T-helper 2 cell treated with Interferon-gamma antibody and Interleukin-4, amounts not matched to agents 5 μg/mL and 100 μg/mL, for 36 hours (primary cell): ENCODE measurements at regions not wholly inside any gene's neighbourhood (a gene's known extent, or its start where the extent isn't known, plus 50 kb on each side); places are given as distances from the start of the nearest gene placed in this dataset.

ENCODE experiments used
- DNase-seq: peaks from one replicate; pipeline ENCODE4 v3.0.0; 2021; ENCODE audit warnings: low spot score
- H3K27ac Mint-ChIP-seq: one replicate; pipeline ENCODE4 v1.8.0; 2021; ENCODE audit warnings: mild to moderate bottlenecking, mixed read lengths
- H3K27me3 Mint-ChIP-seq: one replicate; pipeline ENCODE4 v1.8.0; 2021; ENCODE audit warnings: low read depth, mixed read lengths
- H3K36me3 Mint-ChIP-seq: one replicate; pipeline ENCODE4 v1.8.0; 2021; ENCODE audit warnings: low read depth, mixed read lengths
- H3K4me1 Mint-ChIP-seq: one replicate; pipeline ENCODE4 v1.8.0; 2021; ENCODE audit warnings: low read depth, mixed read lengths
- H3K4me3 Mint-ChIP-seq: one replicate; pipeline ENCODE4 v1.8.0; 2022; ENCODE audit warnings: mild to moderate bottlenecking, moderate library complexity, mixed read lengths
- H3K9me3 Mint-ChIP-seq: one replicate; pipeline ENCODE4 v1.8.0; 2021; ENCODE audit warnings: mixed read lengths

DNA sequence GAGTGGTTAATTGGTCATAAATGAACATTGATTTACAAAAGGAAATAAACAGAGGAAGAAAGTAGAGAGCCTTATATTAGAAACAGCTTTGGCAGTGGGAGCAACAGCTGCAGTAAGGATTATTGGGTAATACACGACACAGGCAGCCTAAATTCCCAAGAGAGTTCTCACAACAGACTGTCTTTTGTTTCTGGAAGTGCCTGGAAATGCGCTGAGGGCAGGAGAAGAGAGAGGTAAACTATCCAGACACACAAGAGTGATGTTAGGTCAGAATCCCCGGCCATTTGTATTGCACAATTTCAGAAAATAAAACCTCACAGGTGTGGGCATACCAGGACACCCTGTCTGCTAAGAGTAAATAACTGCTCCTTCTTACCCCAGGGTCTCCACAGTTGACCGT is 450.4 kb upstream of the CTNND2 start:
- peaks cover 64% of the 10 kb centered on the region for H3K9me3 Mint-ChIP-seq
- DNase-seq: no peak
- no peaks in the 10 kb centered on the region for H3K4me1 Mint-ChIP-seq
- no peaks in the 10 kb centered on the region for H3K27me3 Mint-ChIP-seq
- H3K36me3 Mint-ChIP-seq: no peaks in the 10 kb centered on the region
- no peak overlapping the region for H3K27ac Mint-ChIP-seq
- no peak overlapping the region for H3K4me3 Mint-ChIP-seq

DNA sequence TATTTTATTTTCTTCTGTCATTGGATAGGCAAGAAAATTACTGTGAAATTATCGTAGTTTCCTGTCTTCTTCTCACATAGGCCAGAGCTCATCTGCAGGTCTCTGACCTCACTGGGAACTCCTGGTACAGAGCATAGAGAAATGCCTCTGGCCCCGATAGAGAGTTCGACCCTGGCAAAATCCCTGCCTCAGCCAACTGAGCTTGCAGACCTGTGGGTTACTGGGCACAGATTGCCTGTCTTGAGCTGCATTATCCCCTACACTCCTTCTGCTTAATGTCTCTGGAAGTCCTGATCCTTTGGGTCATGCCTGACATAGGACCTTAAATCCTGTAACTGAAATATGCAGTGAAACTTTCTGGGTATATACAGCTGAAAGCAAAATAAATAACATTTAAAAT is 439.3 kb upstream of the CTNND2 start:
- Mint-ChIP-seq H3K27ac (no peak overlapping the region), H3K36me3 (no peaks in the 10 kb centered on the region), H3K4me1 (no peaks in the 10 kb centered on the region), H3K9me3 (peaks cover 41% of the 10 kb centered on the region), H3K4me3 (no peak overlapping the region), H3K27me3 (no peaks in the 10 kb centered on the region)
- no peak for DNase-seq

DNA sequence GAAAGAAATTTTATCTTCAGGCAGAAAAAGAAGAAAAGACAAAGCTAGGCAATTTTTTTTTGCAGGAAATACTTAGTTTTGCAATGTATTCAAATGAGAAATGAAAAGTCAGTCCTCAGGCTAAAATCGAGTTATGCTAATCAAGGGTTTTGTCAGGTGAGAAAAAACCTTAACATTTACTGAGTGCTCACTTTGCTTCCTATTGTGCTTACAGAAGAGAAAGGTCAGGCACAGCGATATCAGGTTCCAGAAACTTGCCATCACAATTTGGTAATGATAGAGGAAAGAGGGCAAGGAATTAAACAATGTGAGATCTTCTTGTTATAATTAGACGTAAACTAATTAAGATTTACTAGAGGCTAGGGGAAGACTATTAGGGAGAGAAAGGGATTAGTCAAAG is 431.7 kb upstream of the CTNND2 start:
- no peaks in the 10 kb centered on the region for H3K27me3 Mint-ChIP-seq
- DNase-seq: no peak
- H3K4me1 Mint-ChIP-seq: no peaks in the 10 kb centered on the region
- peaks cover 65% of the 10 kb centered on the region for H3K9me3 Mint-ChIP-seq
- H3K36me3 Mint-ChIP-seq: no peaks in the 10 kb centered on the region
- no peak overlapping the region for H3K4me3 Mint-ChIP-seq
- no peak overlapping the region for H3K27ac Mint-ChIP-seq

DNA sequence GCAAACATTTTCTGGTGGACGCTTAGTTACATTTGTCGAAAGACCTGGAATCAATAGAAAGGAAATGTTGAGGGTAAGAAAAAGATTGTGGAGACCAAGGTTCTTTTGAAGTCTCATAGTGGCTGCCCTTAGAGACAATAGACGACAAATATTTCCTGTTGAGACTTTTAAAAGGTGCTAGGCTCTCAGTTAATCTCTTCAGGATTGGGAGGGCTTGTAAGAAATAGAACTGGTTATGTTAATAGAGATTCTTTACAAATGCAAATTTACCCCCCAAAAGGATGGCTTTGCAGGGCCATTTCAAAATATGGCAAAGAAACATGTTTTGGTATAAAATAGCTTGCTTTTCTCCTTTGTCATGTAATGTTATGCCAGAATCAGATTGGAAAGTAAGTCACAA is 428.2 kb upstream of the CTNND2 start:
- H3K27me3 Mint-ChIP-seq: no peaks in the 10 kb centered on the region
- no peak for DNase-seq
- H3K4me3 Mint-ChIP-seq: no peak overlapping the region
- no peak overlapping the region for H3K27ac Mint-ChIP-seq
- no peaks in the 10 kb centered on the region for H3K4me1 Mint-ChIP-seq
- H3K36me3 Mint-ChIP-seq: no peaks in the 10 kb centered on the region
- H3K9me3 Mint-ChIP-seq: peaks cover 42% of the 10 kb centered on the region

DNA sequence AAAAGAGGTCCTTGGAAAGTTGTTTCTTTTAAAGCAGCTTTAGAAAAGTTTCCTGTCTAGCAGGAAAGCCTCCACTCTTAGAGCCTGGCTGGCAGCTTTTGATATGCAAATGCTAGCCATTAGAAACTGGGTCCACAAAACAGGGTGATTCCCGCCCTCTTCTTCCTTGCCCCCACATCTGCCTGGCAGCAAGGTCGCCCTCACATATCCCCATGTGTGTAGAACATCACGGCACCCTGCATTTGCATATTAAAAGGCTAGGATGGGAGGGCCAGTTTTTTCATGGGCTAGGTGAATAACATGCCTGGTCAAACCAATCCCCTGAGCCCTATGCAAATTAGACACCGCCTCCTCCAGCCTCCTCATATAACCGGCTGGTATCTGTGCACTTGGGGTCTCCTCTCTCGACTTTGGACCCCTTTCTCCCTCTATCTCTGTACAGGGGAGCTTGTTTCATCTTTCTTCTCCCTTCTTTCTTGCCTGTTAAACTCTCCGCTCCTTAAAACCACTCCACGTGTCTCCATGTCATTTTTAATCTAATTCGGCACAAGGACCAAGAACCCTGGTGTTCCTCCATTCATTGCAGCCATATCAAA is 426.8 kb upstream of the CTNND2 start:
- DNase-seq: no peak
- H3K4me3 Mint-ChIP-seq: no peak overlapping the region
- no peaks in the 10 kb centered on the region for H3K4me1 Mint-ChIP-seq
- H3K27ac Mint-ChIP-seq: no peak overlapping the region
- H3K36me3 Mint-ChIP-seq: no peaks in the 10 kb centered on the region
- no peaks in the 10 kb centered on the region for H3K27me3 Mint-ChIP-seq
- H3K9me3 Mint-ChIP-seq: peaks cover 46% of the 10 kb centered on the region

DNA sequence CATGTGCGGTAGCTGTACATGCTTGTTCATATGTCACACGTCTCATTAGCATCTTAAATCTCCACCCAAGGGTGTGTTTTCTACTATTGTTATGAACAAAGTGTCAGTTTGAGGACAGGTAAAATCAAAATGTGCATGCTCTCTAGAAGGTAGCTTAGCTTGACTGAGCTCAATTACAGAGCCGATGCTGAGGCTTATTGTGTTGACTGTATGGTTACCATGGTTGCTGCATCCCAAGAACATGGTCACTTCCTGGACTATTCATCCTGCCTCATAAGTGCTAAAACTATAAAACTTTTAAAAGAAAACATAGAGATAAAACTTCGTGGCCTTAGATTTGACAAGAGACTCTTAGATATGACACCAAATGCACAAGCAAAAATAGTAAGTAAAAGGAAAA is 426.1 kb upstream of the CTNND2 start:
- DNase-seq: no peak
- Mint-ChIP-seq H3K27me3 (no peaks in the 10 kb centered on the region), H3K4me3 (no peak overlapping the region), H3K4me1 (no peaks in the 10 kb centered on the region), H3K9me3 (peaks cover 39% of the 10 kb centered on the region), H3K27ac (no peak overlapping the region), H3K36me3 (no peaks in the 10 kb centered on the region)

DNA sequence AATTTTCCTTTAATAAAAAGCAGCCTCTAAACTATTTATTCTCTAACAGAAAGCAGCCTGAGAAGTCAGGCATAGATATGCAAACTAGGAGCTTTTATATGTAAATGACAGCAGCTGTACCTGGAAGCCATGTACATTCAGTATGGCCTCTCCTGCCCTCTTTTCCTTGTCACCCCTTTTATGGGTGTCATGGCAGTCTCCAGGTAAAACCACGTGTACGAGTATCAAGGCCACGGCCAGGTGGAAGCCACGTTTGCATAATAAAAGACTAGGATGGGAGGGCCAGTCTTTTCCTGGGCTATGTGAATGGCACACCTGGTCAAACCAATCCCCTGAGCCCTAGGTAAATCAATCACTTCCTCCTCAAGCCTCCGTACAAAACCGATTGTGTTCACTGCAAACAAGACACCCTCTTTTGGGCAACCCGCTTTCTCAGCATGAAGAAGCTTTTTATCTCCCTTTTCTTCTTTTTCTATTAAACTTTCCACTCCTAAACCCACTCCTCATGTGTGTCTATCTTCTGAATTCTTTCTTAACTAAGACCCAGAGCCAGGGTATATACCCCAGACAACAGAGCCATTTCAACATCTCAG is 419.5 kb upstream of the CTNND2 start:
- peaks cover 43% of the 10 kb centered on the region for H3K9me3 Mint-ChIP-seq
- H3K4me1 Mint-ChIP-seq: no peaks in the 10 kb centered on the region
- H3K36me3 Mint-ChIP-seq: no peaks in the 10 kb centered on the region
- no peak overlapping the region for H3K4me3 Mint-ChIP-seq
- no peak for DNase-seq
- no peak overlapping the region for H3K27ac Mint-ChIP-seq
- no peaks in the 10 kb centered on the region for H3K27me3 Mint-ChIP-seq

DNA sequence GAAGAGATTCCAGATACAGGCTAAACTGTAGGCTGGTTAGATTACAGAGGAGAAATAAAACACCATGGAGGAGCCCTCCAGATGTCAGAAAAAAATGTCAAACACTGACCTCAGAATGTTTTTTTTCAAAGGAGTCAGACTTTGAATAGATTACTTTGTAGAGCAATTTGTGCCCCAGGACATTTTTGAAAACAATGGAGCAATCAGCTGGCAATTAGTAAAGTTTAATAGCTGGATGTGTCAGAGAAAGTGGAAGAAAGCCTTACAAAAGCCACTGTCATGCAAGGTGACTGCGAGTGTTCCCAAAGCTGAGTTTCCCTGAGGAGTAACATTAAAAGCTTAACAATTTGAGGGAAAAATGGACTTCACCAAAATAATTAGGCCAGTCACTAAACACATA is 417.8 kb upstream of the CTNND2 start:
- H3K9me3 Mint-ChIP-seq: peaks cover 46% of the 10 kb centered on the region
- H3K27ac Mint-ChIP-seq: no peak overlapping the region
- H3K27me3 Mint-ChIP-seq: no peaks in the 10 kb centered on the region
- DNase-seq: no peak
- no peak overlapping the region for H3K4me3 Mint-ChIP-seq
- no peaks in the 10 kb centered on the region for H3K36me3 Mint-ChIP-seq
- no peaks in the 10 kb centered on the region for H3K4me1 Mint-ChIP-seq

DNA sequence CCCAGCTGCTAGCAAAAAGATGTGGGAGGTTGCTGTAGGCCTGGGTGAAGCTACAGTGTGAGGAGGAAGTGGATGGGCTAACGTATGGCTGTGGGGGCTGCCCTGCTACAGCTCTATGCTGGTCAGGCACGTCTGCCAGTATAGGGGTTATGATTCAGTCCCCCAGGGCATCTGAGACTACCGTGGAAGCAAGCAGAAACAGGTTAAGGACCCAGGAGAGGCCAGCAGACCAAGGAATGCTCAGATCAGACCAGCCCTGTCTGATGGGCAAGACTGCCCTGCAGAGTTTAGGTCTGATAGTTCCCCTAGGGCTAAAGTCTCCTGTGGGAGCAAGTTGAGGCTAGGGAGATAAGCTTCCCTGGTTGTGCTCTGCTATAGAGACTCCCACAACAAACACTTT is 416.1 kb upstream of the CTNND2 start:
- Mint-ChIP-seq H3K27ac (no peak overlapping the region), H3K27me3 (no peaks in the 10 kb centered on the region), H3K9me3 (peaks cover 46% of the 10 kb centered on the region), H3K36me3 (no peaks in the 10 kb centered on the region), H3K4me1 (no peaks in the 10 kb centered on the region), H3K4me3 (no peak overlapping the region)
- DNase-seq: no peak

DNA sequence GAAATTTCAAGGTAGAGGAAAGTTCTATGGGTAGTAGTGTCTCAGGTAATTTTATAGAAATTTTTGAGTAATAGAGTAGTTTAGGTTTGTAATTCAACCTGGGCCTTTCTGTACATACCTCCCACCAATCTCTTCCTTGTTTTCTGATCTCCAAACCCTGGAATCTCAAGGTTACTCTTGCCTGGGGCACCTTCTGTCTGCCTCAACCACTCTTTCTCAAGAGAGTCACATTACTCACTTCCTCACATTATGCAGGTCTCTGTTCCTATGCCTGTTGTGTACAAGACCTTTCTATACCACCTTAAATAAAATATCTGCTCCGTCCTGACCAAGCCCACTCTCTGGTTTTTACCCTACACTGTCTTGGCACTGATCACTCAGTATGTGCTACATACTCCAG is 412.6 kb upstream of the CTNND2 start:
- Mint-ChIP-seq H3K4me3 (no peak overlapping the region), H3K4me1 (no peaks in the 10 kb centered on the region), H3K27me3 (no peaks in the 10 kb centered on the region), H3K36me3 (no peaks in the 10 kb centered on the region), H3K27ac (no peak overlapping the region), H3K9me3 (peaks cover 35% of the 10 kb centered on the region)
- no peak for DNase-seq

DNA sequence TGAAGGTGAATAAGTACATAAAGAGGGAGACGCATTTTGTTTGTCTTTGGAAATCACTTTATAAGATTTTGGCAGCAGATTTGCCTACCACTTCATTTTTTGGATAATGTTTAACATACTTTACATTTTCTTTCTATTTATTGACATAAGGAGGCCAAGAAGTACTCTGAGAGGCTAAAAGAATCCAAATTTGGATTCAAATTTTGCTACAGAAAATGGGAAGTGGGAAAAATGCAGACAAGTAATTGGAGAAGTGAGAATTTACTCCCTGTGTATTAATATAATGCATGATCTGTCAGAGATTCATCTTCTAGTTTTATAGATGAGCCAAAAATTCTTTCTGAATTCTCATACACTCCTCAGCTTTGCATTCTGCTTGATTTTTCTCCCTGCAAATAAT is 411.2 kb upstream of the CTNND2 start:
- Mint-ChIP-seq H3K36me3 (no peaks in the 10 kb centered on the region), H3K27ac (no peak overlapping the region), H3K4me1 (no peaks in the 10 kb centered on the region)

DNA sequence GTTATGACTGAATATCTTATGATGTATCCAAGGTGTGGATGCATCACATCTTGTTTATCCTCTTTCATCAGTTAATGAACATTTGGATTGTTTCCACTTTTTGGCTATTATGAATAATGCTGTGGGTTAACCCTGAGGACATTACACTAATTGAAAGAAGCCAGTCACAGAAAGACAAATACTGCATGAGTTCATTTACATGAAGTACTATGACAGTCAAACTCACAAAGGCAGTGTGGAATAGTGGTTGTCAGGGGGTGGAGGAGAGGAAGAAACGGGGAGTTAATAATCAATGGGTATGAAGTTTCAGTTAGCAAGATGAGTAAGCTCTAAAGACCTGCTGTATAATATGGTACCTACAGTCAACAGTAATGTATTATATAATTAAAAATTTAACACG is 409.4 kb upstream of the CTNND2 start:
- Mint-ChIP-seq H3K27ac (no peak overlapping the region), H3K36me3 (no peaks in the 10 kb centered on the region), H3K4me1 (no peaks in the 10 kb centered on the region), H3K4me3 (no peak overlapping the region), H3K9me3 (peaks cover 22% of the 10 kb centered on the region), H3K27me3 (no peaks in the 10 kb centered on the region)
- DNase-seq: no peak

More for the DNA sequence above, 411.2 kb upstream of the CTNND2 start:
- no peaks in the 10 kb centered on the region for H3K27me3 Mint-ChIP-seq
- no peak overlapping the region for H3K4me3 Mint-ChIP-seq
- DNase-seq: no peak
- H3K9me3 Mint-ChIP-seq: peaks cover 29% of the 10 kb centered on the region

DNA sequence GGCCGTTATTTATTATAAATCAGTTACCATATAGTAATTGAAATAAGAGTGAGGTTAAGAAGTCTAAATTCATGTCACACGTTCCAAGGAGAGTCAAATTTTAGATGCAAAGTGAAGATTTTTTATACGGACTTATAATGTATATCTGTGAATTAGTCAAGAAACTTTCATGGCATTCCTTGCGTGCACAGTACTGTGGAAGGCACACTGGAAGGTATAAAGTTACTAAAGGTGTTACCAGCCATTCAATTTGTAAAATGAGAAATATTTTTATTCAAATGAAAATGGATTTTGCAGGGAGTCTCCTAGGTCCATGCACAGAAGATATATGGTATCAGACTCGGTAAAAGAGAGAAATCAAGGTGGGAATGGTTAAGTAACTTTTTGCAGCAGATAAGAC is 408.1 kb upstream of the CTNND2 start:
- Mint-ChIP-seq H3K4me3 (no peak overlapping the region), H3K4me1 (no peaks in the 10 kb centered on the region), H3K36me3 (no peaks in the 10 kb centered on the region), H3K27me3 (no peaks in the 10 kb centered on the region), H3K9me3 (peaks cover 15% of the 10 kb centered on the region), H3K27ac (no peak overlapping the region)
- no peak for DNase-seq

DNA sequence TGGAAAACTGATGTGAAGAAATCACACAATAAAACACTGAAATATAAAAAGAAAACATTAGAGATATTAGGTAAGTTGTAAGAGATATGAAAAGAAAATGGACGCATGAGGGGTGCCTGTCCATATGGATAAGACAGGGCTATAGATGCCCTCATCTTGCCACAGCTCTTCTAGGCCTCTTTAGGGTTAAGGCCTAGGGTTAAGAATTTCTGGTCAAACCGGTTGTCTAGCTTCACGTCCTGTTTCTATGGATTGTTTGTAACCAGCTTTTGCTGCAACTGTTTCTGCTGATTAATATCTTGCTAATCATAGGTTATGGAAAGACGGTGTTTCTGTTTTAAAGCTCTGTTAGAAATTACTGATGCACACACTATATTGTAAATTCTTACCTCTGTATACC is 389.9 kb upstream of the CTNND2 start:
- no peak overlapping the region for H3K27ac Mint-ChIP-seq
- no peaks in the 10 kb centered on the region for H3K27me3 Mint-ChIP-seq
- no peaks in the 10 kb centered on the region for H3K4me1 Mint-ChIP-seq
- H3K9me3 Mint-ChIP-seq: peaks cover 53% of the 10 kb centered on the region
- DNase-seq: no peak
- no peak overlapping the region for H3K4me3 Mint-ChIP-seq
- H3K36me3 Mint-ChIP-seq: no peaks in the 10 kb centered on the region

DNA sequence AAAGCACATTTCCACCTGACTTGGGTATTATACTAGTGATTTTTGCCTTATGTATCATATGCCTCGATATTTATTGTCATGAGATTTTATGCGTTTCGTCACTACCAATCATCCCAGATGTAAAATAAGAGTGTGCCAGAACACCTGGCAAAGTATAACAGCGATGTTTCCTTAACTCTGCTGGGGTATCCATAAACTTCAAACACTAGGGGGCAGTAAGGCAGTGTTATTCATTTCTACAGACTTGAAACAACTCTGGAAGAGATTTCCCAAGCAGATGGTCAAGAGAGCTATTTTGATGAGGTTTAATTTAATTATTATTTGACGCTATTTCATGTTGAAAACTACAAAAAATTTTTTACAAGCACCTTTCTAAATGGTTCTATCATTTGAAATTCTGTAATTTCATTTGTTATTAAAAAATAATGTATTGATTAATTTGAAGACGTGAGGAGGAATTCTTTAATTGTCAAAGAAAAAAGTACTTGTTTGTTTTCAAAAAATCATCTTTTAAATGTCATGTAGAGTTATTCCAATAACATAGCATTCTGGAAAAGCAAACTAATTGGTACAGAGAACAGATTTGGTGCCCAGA is 388.5 kb upstream of the CTNND2 start:
- no peaks in the 10 kb centered on the region for H3K36me3 Mint-ChIP-seq
- DNase-seq: no peak
- no peaks in the 10 kb centered on the region for H3K4me1 Mint-ChIP-seq
- H3K4me3 Mint-ChIP-seq: no peak overlapping the region
- H3K27ac Mint-ChIP-seq: no peak overlapping the region
- H3K27me3 Mint-ChIP-seq: no peaks in the 10 kb centered on the region
- H3K9me3 Mint-ChIP-seq: peaks cover 55% of the 10 kb centered on the region
